H1 (cell line): ENCODE measurements at regions not wholly inside any gene's neighbourhood (a gene's known extent, or its start where the extent isn't known, plus 50 kb on each side); places are given as distances from the start of the nearest gene placed in this dataset.

Experiments used
- TAF7 ChIP-seq: optimal IDR thresholded peaks from 2 replicates; pipeline ENCODE3; 2011; ENCODE audit warnings: low read depth, mild to moderate bottlenecking, inconsistent platforms, low read length, moderate library complexity, borderline replicate concordance
- ZNF274 ChIP-seq: IDR thresholded peaks from 2 replicates; pipeline ENCODE4 v1.7.0; 2012; ENCODE audit warnings: low read length, borderline replicate concordance; ENCODE audit errors: extremely low read depth
- TF ChIP-seq, protein P1 (sequence below): IDR thresholded peaks from 2 replicates; pipeline ENCODE4 v1.6.1; 2012; ENCODE audit warnings: low read length, inconsistent platforms

DNA sequence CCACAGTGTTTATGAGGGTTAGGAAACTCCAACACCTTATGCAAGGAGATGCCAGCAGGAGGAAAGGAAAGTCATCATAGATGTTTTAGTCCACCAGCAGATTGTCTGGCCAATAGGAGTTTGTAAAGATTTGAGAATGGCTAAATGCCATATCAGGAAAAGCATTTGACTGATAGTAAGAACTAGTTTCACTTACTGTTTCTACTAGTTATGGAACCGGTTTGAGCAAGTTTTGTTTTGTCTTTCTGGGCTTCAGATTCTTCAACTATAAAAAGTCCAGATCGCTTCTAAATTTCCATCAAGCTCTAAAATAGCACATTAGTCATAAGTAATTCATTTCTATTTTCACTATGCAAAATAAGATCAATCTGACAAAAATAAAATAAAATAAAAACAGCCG, 254.8 kb upstream of the TMCO5A start:
- TF ChIP-seq ZNF274 (no peak), TAF7 (no peak)
- TF ChIP-seq, protein P1, sequence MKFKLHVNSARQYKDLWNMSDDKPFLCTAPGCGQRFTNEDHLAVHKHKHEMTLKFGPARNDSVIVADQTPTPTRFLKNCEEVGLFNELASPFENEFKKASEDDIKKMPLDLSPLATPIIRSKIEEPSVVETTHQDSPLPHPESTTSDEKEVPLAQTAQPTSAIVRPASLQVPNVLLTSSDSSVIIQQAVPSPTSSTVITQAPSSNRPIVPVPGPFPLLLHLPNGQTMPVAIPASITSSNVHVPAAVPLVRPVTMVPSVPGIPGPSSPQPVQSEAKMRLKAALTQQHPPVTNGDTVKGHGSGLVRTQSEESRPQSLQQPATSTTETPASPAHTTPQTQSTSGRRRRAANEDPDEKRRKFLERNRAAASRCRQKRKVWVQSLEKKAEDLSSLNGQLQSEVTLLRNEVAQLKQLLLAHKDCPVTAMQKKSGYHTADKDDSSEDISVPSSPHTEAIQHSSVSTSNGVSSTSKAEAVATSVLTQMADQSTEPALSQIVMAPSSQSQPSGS = no peak
